Stomach (tissue), 4 donors: ENCODE measurements at regions not wholly inside any gene's neighbourhood (a gene's known extent, or its start where the extent isn't known, plus 50 kb on each side); places are given as distances from the start of the nearest gene placed in this dataset.

ENCODE experiments used
- CTCF ChIP-seq, 7 experiments: fragments of 450-650 bp in 4 of 7; fragments of 200-600 bp in 3 of 7; sonication (generic) in 3 of 7; IDR thresholded peaks; one replicate each; pipeline ENCODE4 v1.5.1; 2016 to 2019; ENCODE audit warnings: antibody characterized with exemption in 7 of 7, control low read depth in 2 of 7, mild to moderate bottlenecking in 1 of 7
- EP300 ChIP-seq: sonication (generic); formaldehyde crosslinking; IDR thresholded peaks from one replicate; pipeline ENCODE4 v1.6.1; 2017; ENCODE audit warnings: antibody characterized with exemption
- POLR2A ChIP-seq, 4 donors: fragments of 450-650 bp; IDR thresholded peaks; one replicate each; pipeline ENCODE4 v1.6.1; 2016; ENCODE audit warnings: antibody characterized with exemption in 4 of 4, control low read depth in 2 of 4, mild to moderate bottlenecking in 1 of 4, moderate library complexity in 1 of 4
- POLR2AphosphoS5 ChIP-seq, 3 donors: sonication (generic); formaldehyde crosslinking; IDR thresholded peaks; one replicate each; pipeline ENCODE4 v1.6.1; 2016; ENCODE audit warnings: antibody characterized with exemption in 3 of 3

GRCh38 chr10:29853913-29854312 is 205.5 kb downstream of the JCAD start:
- TF ChIP-seq CTCF (IDR thresholded peaks at IDR 0.05) (no peak), POLR2AphosphoS5 (IDR thresholded peaks at IDR 0.05) (no peak), POLR2A (IDR thresholded peaks at IDR 0.05) (no peak), EP300 (no peak)
